ENCODE measurements at regions not wholly inside any gene's neighbourhood (a gene's known extent, or its start where the extent isn't known, plus 50 kb on each side); places are given as distances from the start of the nearest gene placed in this dataset.
"Not testable (repeated sequence)": the region's sequence is repeated elsewhere in the genome, so short reads cannot be mapped to it uniquely, and the experiment has no call there.

DNA sequence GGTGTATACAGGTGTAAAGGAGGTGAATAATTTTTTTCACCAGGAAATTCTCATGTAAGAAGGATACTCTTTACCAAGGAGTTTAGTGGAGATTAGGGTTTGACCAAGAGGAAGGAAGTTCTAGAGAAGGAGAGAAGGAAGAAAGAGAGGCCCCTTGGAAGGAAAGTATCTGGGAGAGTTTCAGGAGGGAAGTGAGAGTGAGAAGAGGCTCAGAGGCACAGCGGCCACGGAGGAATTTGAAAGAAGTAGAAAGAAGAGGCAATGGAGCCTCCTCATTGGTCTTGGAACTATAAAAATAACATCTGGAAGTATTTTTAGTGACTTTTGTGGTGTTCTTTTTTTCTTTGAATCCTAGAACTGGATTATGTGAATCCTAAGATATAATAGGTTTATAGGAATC is 50.8 kb upstream of the MCUR1 start:
- Histone ChIP-seq H3K27ac (ENCODE audit: insufficient read length, low read depth, low read length) (no peak overlapping the region), H3K79me1 (ENCODE audit: insufficient read depth, low read depth, low read length, poor library complexity, severe bottlenecking) (no peaks in the 10 kb centered on the region), H2BK12ac (ENCODE audit: insufficient read length, low read depth, low read length) (no peak overlapping the region), H3K23me2 (ENCODE audit: insufficient read length, low read depth, low read length, poor library complexity, severe bottlenecking) (no peaks in the 10 kb centered on the region), H3K9ac (ENCODE audit: extremely low read depth, insufficient read length, low read length) (no peak overlapping the region), H2BK15ac (ENCODE audit: low read depth, low read length) (no peak overlapping the region), H4K91ac (ENCODE audit: insufficient read length, low read depth, low read length) (no peak overlapping the region), H3K4me1 (ENCODE audit: insufficient read depth, low read length) (no peaks in the 10 kb centered on the region), H4K8ac (replicated peaks; ENCODE audit: insufficient read length, low read depth, low read length) (no peak overlapping the region), H4K5ac (ENCODE audit: insufficient read length, low read depth, low read length) (no peak overlapping the region), H3K9me3 (ENCODE audit: control insufficient read depth, low read depth, low read length) (no peaks in the 10 kb centered on the region), H3K23ac (ENCODE audit: insufficient read length, low read depth, low read length) (no peak overlapping the region), H4K20me1 (ENCODE audit: control insufficient read depth, insufficient read depth, insufficient read length) (no peaks in the 10 kb centered on the region), H2BK20ac (ENCODE audit: low read depth, low read length, poor library complexity, severe bottlenecking) (no peak overlapping the region), H2BK5ac (ENCODE audit: insufficient read length, low read length) (no peak overlapping the region), H3K18ac (ENCODE audit: insufficient read length, low read depth, low read length) (no peak overlapping the region), H3T11ph (ENCODE audit: low read length) (no peak overlapping the region), H3K14ac (ENCODE audit: insufficient read depth, low read length) (no peak overlapping the region), H3K27me3 (ENCODE audit: insufficient read depth, low read length) (no peaks in the 10 kb centered on the region), H2BK120ac (ENCODE audit: low read depth, low read length, poor library complexity, severe bottlenecking) (no peak overlapping the region), H3K4ac (ENCODE audit: low read depth, low read length) (no peak overlapping the region), H3K79me2 (ENCODE audit: insufficient read depth, low read length) (no peaks in the 10 kb centered on the region), H2AFZ (ENCODE audit: low read length) (no peak overlapping the region), H3K56ac (ENCODE audit: insufficient read length, low read depth, low read length) (no peak overlapping the region), H2AK5ac (ENCODE audit: insufficient read length, low read length) (no peak overlapping the region), H3K4me2 (ENCODE audit: insufficient read depth, insufficient read length, low read length) (no peak overlapping the region)
- no CpG with 5 or more reads among the region's 2 CpGs for WGBS (ENCODE audit: extremely low coverage, insufficient read length, low lambda C conversion rate)
- Mint-ChIP-seq H3K4me1 (peaks cover 0 to 5% of the 10 kb centered on the region in 2 experiments; a peak in 2 of 4 replicates), H3K27me3 (ENCODE audit: low read depth) (peaks cover 3% of the 10 kb centered on the region), H3K27ac (no peak overlapping the region), H3K9me3 (peaks cover 7 to 14% of the 10 kb centered on the region in 2 experiments; a peak in 3 of 5 replicates), H3K4me3 (no peak overlapping the region), H3K36me3 (ENCODE audit: insufficient read depth in 1 of 3, low read depth in 3 of 3) (peaks cover 0 to 3% (median 0%) of the 10 kb centered on the region in 3 experiments; a peak in 3 of 7 replicates)
- TF ChIP-seq, protein P1, sequence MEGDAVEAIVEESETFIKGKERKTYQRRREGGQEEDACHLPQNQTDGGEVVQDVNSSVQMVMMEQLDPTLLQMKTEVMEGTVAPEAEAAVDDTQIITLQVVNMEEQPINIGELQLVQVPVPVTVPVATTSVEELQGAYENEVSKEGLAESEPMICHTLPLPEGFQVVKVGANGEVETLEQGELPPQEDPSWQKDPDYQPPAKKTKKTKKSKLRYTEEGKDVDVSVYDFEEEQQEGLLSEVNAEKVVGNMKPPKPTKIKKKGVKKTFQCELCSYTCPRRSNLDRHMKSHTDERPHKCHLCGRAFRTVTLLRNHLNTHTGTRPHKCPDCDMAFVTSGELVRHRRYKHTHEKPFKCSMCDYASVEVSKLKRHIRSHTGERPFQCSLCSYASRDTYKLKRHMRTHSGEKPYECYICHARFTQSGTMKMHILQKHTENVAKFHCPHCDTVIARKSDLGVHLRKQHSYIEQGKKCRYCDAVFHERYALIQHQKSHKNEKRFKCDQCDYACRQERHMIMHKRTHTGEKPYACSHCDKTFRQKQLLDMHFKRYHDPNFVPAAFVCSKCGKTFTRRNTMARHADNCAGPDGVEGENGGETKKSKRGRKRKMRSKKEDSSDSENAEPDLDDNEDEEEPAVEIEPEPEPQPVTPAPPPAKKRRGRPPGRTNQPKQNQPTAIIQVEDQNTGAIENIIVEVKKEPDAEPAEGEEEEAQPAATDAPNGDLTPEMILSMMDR (conservative IDR thresholded peaks at IDR 0.05) = no peak
- no peak for DNase-seq

DNA sequence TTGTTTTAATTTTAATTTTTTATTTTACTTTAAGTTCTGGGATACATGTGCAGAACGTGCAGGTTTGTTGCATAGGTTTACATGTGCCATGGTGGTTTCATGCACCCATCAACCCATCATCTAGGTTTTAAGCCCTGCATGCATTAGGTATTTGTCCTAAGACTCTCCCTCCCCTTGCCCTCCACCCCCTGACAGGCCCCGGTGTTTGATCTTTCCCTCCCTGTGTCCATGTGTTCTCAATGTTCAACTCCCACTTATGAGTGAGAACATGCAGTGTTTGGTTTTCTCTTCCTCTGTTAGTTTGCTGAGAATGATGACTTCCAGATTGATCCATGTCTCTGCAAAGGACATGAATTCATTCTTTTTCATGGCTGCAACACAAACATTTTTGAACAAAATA is 50.3 kb upstream of the MCUR1 start:
- not testable (repeated sequence) for H2BK120ac ChIP-seq (ENCODE audit: low read depth, low read length, poor library complexity, severe bottlenecking); H3K9me3 ChIP-seq (ENCODE audit: control insufficient read depth, low read depth, low read length); H3K27me3 Mint-ChIP-seq (ENCODE audit: low read depth); H3K4me3 Mint-ChIP-seq; H3K36me3 Mint-ChIP-seq (ENCODE audit: insufficient read depth in 1 of 3, low read depth in 3 of 3); H4K20me1 ChIP-seq (ENCODE audit: control insufficient read depth, insufficient read depth, insufficient read length); H3K4ac ChIP-seq (ENCODE audit: low read depth, low read length); H4K91ac ChIP-seq (ENCODE audit: insufficient read length, low read depth, low read length); H4K5ac ChIP-seq (ENCODE audit: insufficient read length, low read depth, low read length); H3K4me1 Mint-ChIP-seq; H3K4me1 ChIP-seq (ENCODE audit: insufficient read depth, low read length); H3K56ac ChIP-seq (ENCODE audit: insufficient read length, low read depth, low read length); H2BK15ac ChIP-seq (ENCODE audit: low read depth, low read length); H3K23ac ChIP-seq (ENCODE audit: insufficient read length, low read depth, low read length); H4K8ac ChIP-seq (replicated peaks; ENCODE audit: insufficient read length, low read depth, low read length); DNase-seq; H3K14ac ChIP-seq (ENCODE audit: insufficient read depth, low read length); H3K27me3 ChIP-seq (ENCODE audit: insufficient read depth, low read length); H3K27ac ChIP-seq (ENCODE audit: insufficient read length, low read depth, low read length); H2AFZ ChIP-seq (ENCODE audit: low read length); H3T11ph ChIP-seq (ENCODE audit: low read length); H3K79me1 ChIP-seq (ENCODE audit: insufficient read depth, low read depth, low read length, poor library complexity, severe bottlenecking); H3K4me2 ChIP-seq (ENCODE audit: insufficient read depth, insufficient read length, low read length); H2AK5ac ChIP-seq (ENCODE audit: insufficient read length, low read length); H2BK12ac ChIP-seq (ENCODE audit: insufficient read length, low read depth, low read length); H3K9ac ChIP-seq (ENCODE audit: extremely low read depth, insufficient read length, low read length); H2BK20ac ChIP-seq (ENCODE audit: low read depth, low read length, poor library complexity, severe bottlenecking); H2BK5ac ChIP-seq (ENCODE audit: insufficient read length, low read length); H3K79me2 ChIP-seq (ENCODE audit: insufficient read depth, low read length); H3K27ac Mint-ChIP-seq; H3K23me2 ChIP-seq (ENCODE audit: insufficient read length, low read depth, low read length, poor library complexity, severe bottlenecking); H3K18ac ChIP-seq (ENCODE audit: insufficient read length, low read depth, low read length)
- H3K9me3 Mint-ChIP-seq = peaks cover 7 to 14% of the 10 kb centered on the region in 2 experiments; a peak in 3 of 5 replicates
- no CpG with 5 or more reads among the region's 2 CpGs for WGBS (ENCODE audit: extremely low coverage, insufficient read length, low lambda C conversion rate)

Data from H9 (cell line).